Breast epithelium (tissue), 3 donors: ENCODE measurements at regions not wholly inside any gene's neighbourhood (a gene's known extent, or its start where the extent isn't known, plus 50 kb on each side); places are given as distances from the start of the nearest gene placed in this dataset.

Experiments used
- POLR2A ChIP-seq: fragments of 450-650 bp; IDR thresholded peaks from one replicate; pipeline ENCODE4 v1.6.1; 2016; ENCODE audit warnings: antibody characterized with exemption, mild to moderate bottlenecking, moderate library complexity
- POLR2AphosphoS5 ChIP-seq, 3 donors: sonication (generic); formaldehyde crosslinking; IDR thresholded peaks; one replicate each; pipeline ENCODE4 v1.6.1; 2017; ENCODE audit warnings: antibody characterized with exemption in 3 of 3
- TF ChIP-seq, protein P1 (sequence below), 3 donors: fragments of 450-650 bp; IDR thresholded peaks; one replicate each; pipeline ENCODE4 v1.5.1; 2016 to 2017; ENCODE audit warnings: antibody characterized with exemption in 3 of 3, mild to moderate bottlenecking in 3 of 3, moderate library complexity in 3 of 3

DNA sequence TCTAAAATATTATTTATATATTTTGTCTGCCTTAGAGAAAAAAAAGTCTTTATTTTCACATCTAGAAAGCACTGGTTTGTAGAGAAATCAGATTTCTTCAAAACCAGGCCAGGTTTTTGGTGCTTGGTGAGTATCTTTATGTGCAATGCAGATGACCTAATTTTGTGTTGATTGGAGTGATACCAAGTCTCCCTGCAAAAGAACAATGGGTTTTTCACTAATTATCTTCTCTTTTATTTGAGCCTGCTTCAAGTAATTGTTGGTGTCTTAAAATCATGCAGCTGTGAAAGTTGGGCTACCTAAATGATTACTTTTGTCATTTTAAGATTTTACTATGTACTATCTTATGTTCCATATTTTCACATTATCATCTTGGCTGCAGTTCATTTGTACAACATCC lies 874.7 kb downstream of the TFAP2A start:
- TF ChIP-seq POLR2A: no peak
- TF ChIP-seq, protein P1, sequence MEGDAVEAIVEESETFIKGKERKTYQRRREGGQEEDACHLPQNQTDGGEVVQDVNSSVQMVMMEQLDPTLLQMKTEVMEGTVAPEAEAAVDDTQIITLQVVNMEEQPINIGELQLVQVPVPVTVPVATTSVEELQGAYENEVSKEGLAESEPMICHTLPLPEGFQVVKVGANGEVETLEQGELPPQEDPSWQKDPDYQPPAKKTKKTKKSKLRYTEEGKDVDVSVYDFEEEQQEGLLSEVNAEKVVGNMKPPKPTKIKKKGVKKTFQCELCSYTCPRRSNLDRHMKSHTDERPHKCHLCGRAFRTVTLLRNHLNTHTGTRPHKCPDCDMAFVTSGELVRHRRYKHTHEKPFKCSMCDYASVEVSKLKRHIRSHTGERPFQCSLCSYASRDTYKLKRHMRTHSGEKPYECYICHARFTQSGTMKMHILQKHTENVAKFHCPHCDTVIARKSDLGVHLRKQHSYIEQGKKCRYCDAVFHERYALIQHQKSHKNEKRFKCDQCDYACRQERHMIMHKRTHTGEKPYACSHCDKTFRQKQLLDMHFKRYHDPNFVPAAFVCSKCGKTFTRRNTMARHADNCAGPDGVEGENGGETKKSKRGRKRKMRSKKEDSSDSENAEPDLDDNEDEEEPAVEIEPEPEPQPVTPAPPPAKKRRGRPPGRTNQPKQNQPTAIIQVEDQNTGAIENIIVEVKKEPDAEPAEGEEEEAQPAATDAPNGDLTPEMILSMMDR (IDR thresholded peaks at IDR 0.05): no peak
- no peak for TF ChIP-seq POLR2AphosphoS5 (IDR thresholded peaks at IDR 0.05)
